HG03575 (cell line): ENCODE measurements at regions not wholly inside any gene's neighbourhood (a gene's known extent, or its start where the extent isn't known, plus 50 kb on each side); places are given as distances from the start of the nearest gene placed in this dataset.

ENCODE experiments used
- ATAC-seq: cut with Tn5 transposase; IDR thresholded peaks from one replicate; pipeline ENCODE4 v1.9.1; 2021; ENCODE audit not compliant: unreplicated experiment, insufficient number of reproducible peaks, low FRiP score; ENCODE audit errors: extremely low read depth

- no peak for ATAC-seq
Measured at GRCh38 chr5:117094114-117094815, 519.6 kb upstream of the SEMA6A start.

- ATAC-seq: no peak
Measured at GRCh38 chr5:117093653-117094052, 519.0 kb upstream of the SEMA6A start.

- no peak for ATAC-seq
Measured at GRCh38 chr5:117089001-117089400, 514.4 kb upstream of the SEMA6A start.

- ATAC-seq: no peak
Measured at GRCh38 chr5:117088176-117088575, 513.6 kb upstream of the SEMA6A start.

- no peak for ATAC-seq
Measured at GRCh38 chr5:117084067-117084466, 509.4 kb upstream of the SEMA6A start.

GRCh38 chr5:117082977-117083376 is 508.4 kb upstream of the SEMA6A start:
- ATAC-seq: no peak

- ATAC-seq: no peak
Measured at GRCh38 chr5:117077142-117077541, 502.5 kb upstream of the SEMA6A start.

- no peak for ATAC-seq
Measured at GRCh38 chr5:117072439-117072838, 497.8 kb upstream of the SEMA6A start.

GRCh38 chr5:117065800-117066199 is 491.2 kb upstream of the SEMA6A start:
- ATAC-seq: no peak

- ATAC-seq: no peak
Measured at GRCh38 chr5:117065161-117065560, 490.5 kb upstream of the SEMA6A start.

- no peak for ATAC-seq
Measured at GRCh38 chr5:117060099-117060498, 485.5 kb upstream of the SEMA6A start.

GRCh38 chr5:117058740-117059139 is 484.1 kb upstream of the SEMA6A start:
- no peak for ATAC-seq

GRCh38 chr5:117055517-117055916 is 480.9 kb upstream of the SEMA6A start:
- ATAC-seq: no peak

- no peak for ATAC-seq
Measured at GRCh38 chr5:117054911-117055310, 480.3 kb upstream of the SEMA6A start.

GRCh38 chr5:117054141-117054540 is 479.5 kb upstream of the SEMA6A start:
- ATAC-seq: no peak

- ATAC-seq: no peak
Measured at GRCh38 chr5:117041926-117042595, 467.4 kb upstream of the SEMA6A start.

- no peak for ATAC-seq
Measured at GRCh38 chr5:117039035-117039434, 464.4 kb upstream of the SEMA6A start.

GRCh38 chr5:117027384-117027783 is 452.8 kb upstream of the SEMA6A start:
- no peak for ATAC-seq

- ATAC-seq: no peak
Measured at GRCh38 chr5:117020999-117021398, 446.4 kb upstream of the SEMA6A start.

- ATAC-seq: no peak
Measured at GRCh38 chr5:117013280-117013877, 438.8 kb upstream of the SEMA6A start.
